ENCODE measurements at regions not wholly inside any gene's neighbourhood (a gene's known extent, or its start where the extent isn't known, plus 50 kb on each side); places are given as distances from the start of the nearest gene placed in this dataset.
"Not testable (repeated sequence)": the region's sequence is repeated elsewhere in the genome, so short reads cannot be mapped to it uniquely, and the experiment has no call there.

DNA sequence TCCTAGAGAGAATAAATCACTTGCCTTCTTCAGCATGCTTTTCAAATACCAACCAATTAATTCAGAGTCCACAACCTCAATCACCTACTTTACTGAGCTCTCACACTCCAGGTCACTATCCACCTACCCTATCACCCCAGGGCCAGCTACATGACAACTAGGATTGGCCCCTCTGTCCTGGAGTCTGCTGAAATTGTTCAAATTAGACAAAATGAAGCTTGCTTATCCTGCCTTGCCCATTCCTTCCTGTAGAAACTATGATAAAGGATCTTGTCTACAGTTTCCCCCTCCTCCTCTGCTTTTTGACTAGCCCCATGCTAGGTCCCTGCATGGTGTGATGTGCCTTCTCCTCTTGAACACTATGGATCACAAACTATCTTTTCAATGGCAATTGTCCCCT lies 94.5 kb downstream of the JRKL start:
- H3K27me3 ChIP-seq, result no peaks in the 10 kb centered on the region
- no peak overlapping the region for H3K27ac ChIP-seq
- H3K4me3 ChIP-seq, result no peak overlapping the region
- TF ChIP-seq POLR2A (IDR thresholded peaks at IDR 0.05), result no peak
- no peak for TF ChIP-seq CTCF (IDR thresholded peaks at IDR 0.05)
- DNase-seq, result no peak
- no peaks in the 10 kb centered on the region for H3K4me1 ChIP-seq
- no peaks in the 10 kb centered on the region for H3K9me3 ChIP-seq
- H3K36me3 ChIP-seq, result no peaks in the 10 kb centered on the region

DNA sequence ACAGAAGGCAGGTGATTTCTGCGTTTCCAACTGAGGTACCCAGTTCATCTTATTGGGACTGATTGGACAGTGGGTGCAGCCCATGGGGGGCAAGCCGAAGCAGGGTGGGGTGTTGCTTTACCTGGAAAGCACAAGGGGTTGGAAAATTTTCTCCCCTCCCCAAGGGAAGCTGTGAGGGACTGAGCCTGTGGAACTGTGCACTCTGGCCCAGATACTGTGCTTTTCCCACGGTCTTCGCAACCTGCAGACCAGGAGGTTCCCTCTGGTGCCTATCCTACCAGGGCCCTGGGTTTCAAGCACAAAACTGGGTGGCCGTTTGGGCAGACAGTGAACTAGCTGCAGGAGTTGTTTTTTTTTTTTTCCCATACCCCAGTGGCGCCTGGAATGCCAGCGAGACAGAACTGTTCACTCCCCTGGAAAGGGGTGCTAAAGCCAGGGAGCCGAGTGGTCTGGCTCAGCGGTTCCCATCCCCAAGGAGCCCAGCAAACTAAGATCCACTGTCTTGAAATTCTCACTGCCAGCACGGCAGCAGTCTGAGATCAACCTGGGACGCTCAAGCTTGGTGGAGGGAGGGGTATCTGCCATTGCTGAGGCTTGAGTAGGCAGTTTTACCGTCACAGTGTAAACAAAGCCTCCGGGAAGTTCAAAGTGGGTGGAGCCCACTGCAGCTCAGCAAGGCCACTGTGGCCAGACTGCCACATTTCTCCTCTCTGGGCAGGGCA lies 97.2 kb downstream of the JRKL start:
- Histone ChIP-seq H3K4me1 (no peaks in the 10 kb centered on the region), H3K9me3 (no peaks in the 10 kb centered on the region), H3K27ac (no peak overlapping the region), H3K4me3 (no peak overlapping the region), H3K36me3 (no peaks in the 10 kb centered on the region), H3K27me3 (no peaks in the 10 kb centered on the region)
- no peak for DNase-seq
- no peak for TF ChIP-seq POLR2A (IDR thresholded peaks at IDR 0.05)
- TF ChIP-seq CTCF (IDR thresholded peaks at IDR 0.05), result no peak

- H3K27me3 ChIP-seq, result not testable (repeated sequence)
These were observed 99.1 kb downstream of the JRKL start for GRCh38 chr11:96488911-96489310.

DNA sequence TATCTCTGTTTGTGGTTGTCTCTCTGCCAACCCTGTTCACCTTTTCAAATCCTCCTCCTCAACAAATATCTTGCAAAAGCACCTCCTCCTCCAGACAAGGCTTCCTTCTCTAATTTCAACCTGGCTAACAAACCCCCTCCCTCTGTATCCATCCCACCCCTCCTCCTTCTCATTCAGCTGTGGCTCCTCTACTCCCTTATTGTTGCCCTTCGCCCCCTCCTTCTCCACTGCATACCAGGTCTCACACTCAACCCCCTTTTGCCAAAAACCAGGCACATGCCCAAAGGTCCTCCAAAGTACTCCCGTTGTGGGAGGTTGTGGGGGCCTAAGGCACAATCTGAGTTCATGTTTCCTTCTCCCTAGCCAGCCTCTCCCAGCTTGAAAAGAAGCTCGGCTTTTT lies 110.6 kb downstream of the JRKL start:
- no peak for TF ChIP-seq POLR2A (IDR thresholded peaks at IDR 0.05)
- no peak for TF ChIP-seq CTCF (IDR thresholded peaks at IDR 0.05)
- Histone ChIP-seq H3K4me3 (no peak overlapping the region), H3K9me3 (no peaks in the 10 kb centered on the region), H3K27ac (no peak overlapping the region), H3K36me3 (no peaks in the 10 kb centered on the region), H3K4me1 (no peaks in the 10 kb centered on the region), H3K27me3 (no peaks in the 10 kb centered on the region)
- DNase-seq, result no peak

More at GRCh38 chr11:96488911-96489310, 99.1 kb downstream of the JRKL start:
- not testable (repeated sequence) for H3K27ac ChIP-seq, H3K9me3 ChIP-seq, DNase-seq, H3K36me3 ChIP-seq, H3K4me1 ChIP-seq, H3K4me3 ChIP-seq

DNA sequence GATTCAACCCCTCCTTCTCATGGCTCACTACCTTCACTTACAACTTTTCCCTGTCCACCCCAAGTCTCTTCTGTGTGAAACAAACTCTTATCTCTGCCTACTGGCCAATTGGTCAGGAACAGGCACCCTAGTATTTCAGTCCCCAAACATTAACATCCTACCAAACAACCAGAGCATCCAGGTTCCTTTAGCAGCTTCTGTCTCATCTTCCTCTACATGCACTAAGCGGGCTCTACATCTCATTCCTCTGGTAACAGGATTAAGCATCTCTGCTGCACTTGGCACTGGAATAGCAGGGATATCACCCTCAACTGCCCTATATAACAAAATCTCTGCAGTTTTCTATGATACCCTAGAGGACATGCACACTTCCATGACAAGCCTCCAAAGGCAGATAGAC lies 116.2 kb downstream of the JRKL start:
- Histone ChIP-seq H3K9me3 (no peaks in the 10 kb centered on the region), H3K27me3 (no peaks in the 10 kb centered on the region), H3K4me3 (no peak overlapping the region), H3K27ac (no peak overlapping the region), H3K4me1 (no peaks in the 10 kb centered on the region), H3K36me3 (no peaks in the 10 kb centered on the region)
- TF ChIP-seq POLR2A (IDR thresholded peaks at IDR 0.05) (no peak), CTCF (IDR thresholded peaks at IDR 0.05) (no peak)
- no peak for DNase-seq

GRCh38 chr11:96506953-96507354 lies 117.1 kb downstream of the JRKL start:
- H3K36me3 ChIP-seq, result no peaks in the 10 kb centered on the region
- H3K4me3 ChIP-seq, result no peak overlapping the region
- TF ChIP-seq CTCF (IDR thresholded peaks at IDR 0.05), result no peak
- no peak for TF ChIP-seq POLR2A (IDR thresholded peaks at IDR 0.05)
- no peak overlapping the region for H3K27ac ChIP-seq
- H3K9me3 ChIP-seq, result no peaks in the 10 kb centered on the region
- DNase-seq, result no peak
- H3K4me1 ChIP-seq, result no peaks in the 10 kb centered on the region
- no peaks in the 10 kb centered on the region for H3K27me3 ChIP-seq

Measured in Peyer's patch (tissue), 4 donors.